HepG2 (cell line): ENCODE measurements at regions not wholly inside any gene's neighbourhood (a gene's known extent, or its start where the extent isn't known, plus 50 kb on each side); places are given as distances from the start of the nearest gene placed in this dataset.

Source experiments
- CTCF ChIP-seq: sonication (generic); formaldehyde crosslinking; IDR thresholded peaks from 2 replicates; pipeline ENCODE4 v1.5.0; 2020; ENCODE audit warnings: mild to moderate bottlenecking, missing genetic modification reagents, moderate library complexity
- MAFK ChIP-seq, 2 experiments: IDR thresholded peaks in 1 of 2; conservative IDR thresholded peaks in 1 of 2; 2 replicates each; pipeline ENCODE4 v1.6.1; 2011; ENCODE audit warnings: improper control_type of control experiment in 2 of 2, low read length in 2 of 2
- POLR2A ChIP-seq, 2 experiments: IDR thresholded peaks; 2 replicates each; pipeline ENCODE4 v1.6.1; 2011; ENCODE audit warnings: low read depth in 2 of 2, low read length in 2 of 2, mild to moderate bottlenecking in 1 of 2, moderate library complexity in 1 of 2; ENCODE audit not compliant: insufficient read depth in 1 of 2
- TEAD3 ChIP-seq: optimal IDR thresholded peaks from 2 replicates; pipeline ENCODE3; 2016; ENCODE audit warnings: borderline replicate concordance
- TGIF2 ChIP-seq: IDR thresholded peaks from 2 replicates; pipeline ENCODE4 v1.6.1; 2016; ENCODE audit warnings: control low read depth, missing compliant biosample characterization
- ZBTB37 ChIP-seq: sonication (generic); formaldehyde crosslinking; IDR thresholded peaks from 2 replicates; pipeline ENCODE4 v1.4.0; 2020; ENCODE audit warnings: mild to moderate bottlenecking, missing genetic modification reagents

- TF ChIP-seq POLR2A (IDR thresholded peaks at IDR 0.05; ENCODE audit: insufficient read depth in 1 of 2, low read depth in 2 of 2, low read length in 2 of 2) (no peak), TEAD3 (no peak), TGIF2 (CRISPR knock-in tag) (no peak), ZBTB37 (no peak), MAFK (conservative IDR thresholded peaks at IDR 0.05 in 1 of 2, IDR thresholded peaks at IDR 0.05 in 1 of 2; ENCODE audit: low read length in 2 of 2) (peak; percentile 90 to 91), CTCF (CRISPR knock-in tag) (no peak)
Observed at GRCh38 chr2:239538357-239539052, 137.7 kb upstream of the HDAC4 start.
